GM19193 (cell line): ENCODE measurements at regions not wholly inside any gene's neighbourhood (a gene's known extent, or its start where the extent isn't known, plus 50 kb on each side); places are given as distances from the start of the nearest gene placed in this dataset.

Source experiments
- POLR2A ChIP-seq: IDR thresholded peaks from 4 replicates; pipeline ENCODE4 v1.6.1; 2011; ENCODE audit not compliant: insufficient read depth, insufficient read length; ENCODE audit errors: extremely low read depth

DNA sequence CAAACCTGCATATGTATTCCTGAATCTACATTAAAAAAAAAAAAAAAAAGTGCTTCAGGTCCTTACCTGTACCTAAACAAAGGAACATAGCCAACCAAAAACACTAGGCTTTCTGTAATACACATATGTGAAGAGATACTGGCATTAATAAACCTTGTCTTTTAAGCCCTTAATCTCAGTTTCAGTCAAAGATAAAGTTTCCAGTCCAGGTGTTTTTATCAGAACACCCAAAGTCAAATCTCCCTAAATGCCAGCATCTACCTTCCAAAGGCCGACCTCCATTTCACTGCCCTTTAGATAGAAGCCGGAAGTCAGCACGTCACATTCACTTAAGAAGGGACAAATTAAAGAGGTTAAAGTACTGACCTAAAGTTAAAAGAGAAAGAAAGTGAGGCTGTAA lies 79.8 kb upstream of the NEBL start:
- no peak for TF ChIP-seq POLR2A

GRCh38 chr10:20976390-20976789 lies 79.3 kb upstream of the NEBL start:
- TF ChIP-seq POLR2A, result no peak

GRCh38 chr10:20975236-20975635 lies 78.1 kb upstream of the NEBL start:
- no peak for TF ChIP-seq POLR2A

DNA sequence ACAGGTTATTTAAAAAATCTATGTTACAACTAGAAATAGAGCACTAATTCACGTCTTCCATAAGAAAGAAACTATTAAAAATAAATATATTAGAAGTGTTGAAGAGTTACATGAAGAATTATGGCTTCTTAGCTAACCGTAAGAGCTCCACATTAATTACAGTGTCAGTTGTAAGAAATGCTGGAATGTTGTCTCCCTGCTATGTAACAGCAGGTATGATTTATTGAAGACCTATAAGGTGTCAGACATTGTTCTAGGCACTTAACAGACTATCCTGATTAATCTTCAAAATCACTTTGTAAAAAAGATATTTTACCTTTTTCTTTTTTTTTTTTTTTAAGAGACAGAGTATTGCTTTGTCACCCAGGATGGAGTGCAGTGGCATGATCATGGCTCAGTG lies 75.8 kb upstream of the NEBL start:
- TF ChIP-seq POLR2A, result no peak

GRCh38 chr10:20971901-20972300 lies 74.8 kb upstream of the NEBL start:
- no peak for TF ChIP-seq POLR2A

GRCh38 chr10:20970708-20971107 lies 73.6 kb upstream of the NEBL start:
- TF ChIP-seq POLR2A, result no peak

- TF ChIP-seq POLR2A, result no peak
Measured at GRCh38 chr10:20970044-20970443, 72.9 kb upstream of the NEBL start.

DNA sequence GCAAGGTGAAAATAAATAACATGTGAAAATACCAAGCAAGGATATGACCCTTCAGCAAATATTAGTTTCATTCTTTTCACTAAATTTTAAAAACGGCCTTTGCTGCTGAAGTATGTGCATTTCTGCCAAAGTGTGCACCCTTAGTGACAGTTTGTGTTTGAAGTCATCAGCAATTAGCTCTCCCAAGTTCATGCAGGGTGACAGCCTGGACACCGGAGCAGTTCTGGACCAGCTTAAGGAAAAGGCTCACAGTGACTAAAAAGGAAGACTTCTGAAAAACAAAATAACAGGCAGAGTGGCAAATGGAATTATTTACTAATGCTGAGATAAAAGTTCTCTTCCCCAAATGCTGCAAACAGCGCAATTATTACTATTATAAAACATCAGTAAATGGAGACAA lies 69.3 kb upstream of the NEBL start:
- TF ChIP-seq POLR2A, result no peak

DNA sequence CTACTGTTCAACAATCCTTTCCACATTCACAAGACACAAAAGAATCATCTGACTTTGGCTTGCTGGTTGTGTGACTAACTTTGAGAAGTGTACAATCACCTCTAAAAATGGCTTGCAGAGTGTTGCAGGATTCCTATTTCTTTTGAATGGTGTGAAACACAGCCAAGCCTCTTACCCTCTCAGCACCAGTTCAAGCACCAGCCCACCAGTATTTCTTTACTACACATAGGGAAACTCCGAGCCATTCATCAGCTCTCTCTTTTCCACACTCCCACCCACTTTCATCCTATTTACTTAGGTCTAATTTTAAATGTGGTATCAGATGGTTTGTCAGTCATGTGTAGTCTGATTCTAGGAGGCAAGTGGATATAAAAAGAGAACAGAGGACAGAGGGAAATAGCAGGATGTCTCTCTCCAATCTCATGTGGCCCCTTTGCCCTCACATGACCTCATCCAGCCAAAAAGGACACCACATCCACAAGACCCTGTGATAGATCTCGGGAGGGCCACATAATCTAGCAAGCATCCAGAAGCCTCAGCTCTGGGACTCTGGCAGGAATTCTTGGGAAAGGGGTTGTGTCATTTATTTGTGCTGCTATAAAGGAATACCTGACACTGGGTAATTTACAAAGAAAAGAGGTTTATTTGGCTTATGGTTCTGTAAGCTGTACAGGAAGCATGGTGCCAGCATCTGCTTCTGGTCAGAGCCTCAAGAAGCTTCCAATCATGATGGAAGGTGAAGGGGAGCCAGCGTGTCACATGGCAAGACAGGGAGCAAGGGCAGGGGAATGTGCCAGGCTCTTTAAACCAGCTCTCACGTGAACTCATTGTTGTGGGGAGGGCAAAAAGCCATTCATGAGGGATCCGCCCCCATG lies 66.8 kb upstream of the NEBL start:
- no peak for TF ChIP-seq POLR2A

- no peak for TF ChIP-seq POLR2A
Measured at GRCh38 chr10:20963056-20963455, 65.9 kb upstream of the NEBL start.

DNA sequence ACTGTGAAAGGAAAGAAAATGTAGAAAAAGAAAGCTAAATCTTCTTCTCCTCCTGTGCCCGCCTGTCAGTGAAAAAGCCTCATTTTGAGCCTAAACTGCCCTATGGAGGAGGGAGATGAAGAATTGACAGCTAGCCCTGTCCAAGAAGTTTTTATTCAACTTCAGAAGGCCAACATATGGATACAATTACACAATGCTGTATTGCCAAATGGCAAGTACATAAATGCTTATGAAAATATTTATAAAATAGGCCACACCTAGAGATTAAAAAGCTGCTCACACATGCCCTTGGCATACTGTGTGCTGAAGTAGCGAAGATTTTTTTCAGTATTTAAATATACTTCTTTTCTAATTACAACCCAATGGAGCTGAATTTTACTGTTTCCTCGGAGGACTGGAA lies 65.1 kb upstream of the NEBL start:
- TF ChIP-seq POLR2A, result no peak

GRCh38 chr10:20959242-20959641 lies 62.1 kb upstream of the NEBL start:
- no peak for TF ChIP-seq POLR2A

DNA sequence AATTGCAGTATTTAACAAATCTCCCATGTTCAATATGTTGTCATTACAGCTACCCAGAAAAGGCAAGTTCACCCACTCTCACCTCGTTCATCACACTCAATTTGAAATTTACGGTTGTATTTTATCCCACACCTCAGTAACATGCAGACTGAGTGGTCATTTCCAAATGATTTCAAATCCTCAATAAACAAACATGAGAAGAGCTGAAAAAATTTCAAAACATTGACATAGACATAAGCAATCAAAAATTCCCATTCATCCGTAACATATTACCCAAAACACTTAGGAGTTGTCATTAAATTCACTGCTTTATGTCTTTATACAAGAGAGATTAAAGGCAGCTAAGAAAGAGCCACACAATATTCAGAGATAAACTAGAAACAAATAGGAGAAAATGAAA lies 61.7 kb upstream of the NEBL start:
- no peak for TF ChIP-seq POLR2A

DNA sequence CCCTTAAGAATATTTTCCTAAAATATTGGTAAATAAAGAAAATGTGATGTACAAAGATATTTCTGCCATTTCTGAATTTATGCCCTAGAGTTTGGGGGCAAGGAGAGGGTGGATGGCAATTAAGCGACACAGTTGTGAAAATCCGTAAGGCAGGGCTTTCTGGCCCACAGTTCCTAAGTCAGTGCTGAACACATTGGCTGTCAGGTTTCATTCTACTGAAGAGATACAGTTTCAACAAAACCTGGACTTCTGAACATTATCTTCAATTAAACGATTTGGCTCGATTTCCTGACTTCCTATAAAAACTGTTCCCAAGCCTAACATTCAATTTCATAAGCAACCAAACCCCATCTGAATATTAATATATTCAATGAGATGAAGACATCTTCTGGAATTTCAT lies 61.1 kb upstream of the NEBL start:
- TF ChIP-seq POLR2A, result no peak

DNA sequence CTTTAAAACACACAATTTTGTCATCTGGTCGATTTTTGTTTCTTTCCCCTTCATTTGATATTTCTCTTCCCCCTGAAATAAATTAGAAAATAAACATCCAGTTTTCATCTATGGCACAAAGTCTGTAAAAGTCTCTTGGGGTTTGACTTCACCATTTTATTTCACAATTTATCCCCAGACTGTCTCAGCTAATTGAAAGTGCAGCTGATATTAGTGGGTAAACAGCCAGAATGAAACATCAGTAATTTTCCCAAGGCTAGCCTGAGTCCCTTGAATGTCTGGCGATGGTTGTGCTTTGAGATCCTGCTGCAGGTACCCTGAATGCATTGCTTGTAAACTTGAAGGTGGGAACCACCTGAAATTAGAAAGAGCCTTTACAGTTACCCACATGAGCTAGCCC lies 60.6 kb upstream of the NEBL start:
- no peak for TF ChIP-seq POLR2A

DNA sequence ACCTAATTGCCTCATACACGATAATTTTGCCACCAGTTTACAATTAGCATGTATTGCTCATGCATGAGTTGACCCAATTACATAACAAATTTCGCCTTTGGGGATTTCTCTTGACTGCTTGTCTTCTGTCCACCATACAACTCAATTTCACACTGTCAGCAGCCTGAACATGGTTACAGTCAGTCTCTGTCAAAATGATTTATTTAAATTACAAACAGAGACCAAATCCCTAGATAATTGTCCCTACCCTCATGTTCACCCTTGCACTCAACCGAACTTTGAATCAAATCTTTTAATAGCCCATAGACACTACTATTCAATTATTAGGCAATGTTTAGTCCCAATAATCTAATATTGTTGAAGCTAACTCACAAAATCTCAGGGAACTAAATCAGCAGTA lies 59.7 kb upstream of the NEBL start:
- TF ChIP-seq POLR2A, result no peak

DNA sequence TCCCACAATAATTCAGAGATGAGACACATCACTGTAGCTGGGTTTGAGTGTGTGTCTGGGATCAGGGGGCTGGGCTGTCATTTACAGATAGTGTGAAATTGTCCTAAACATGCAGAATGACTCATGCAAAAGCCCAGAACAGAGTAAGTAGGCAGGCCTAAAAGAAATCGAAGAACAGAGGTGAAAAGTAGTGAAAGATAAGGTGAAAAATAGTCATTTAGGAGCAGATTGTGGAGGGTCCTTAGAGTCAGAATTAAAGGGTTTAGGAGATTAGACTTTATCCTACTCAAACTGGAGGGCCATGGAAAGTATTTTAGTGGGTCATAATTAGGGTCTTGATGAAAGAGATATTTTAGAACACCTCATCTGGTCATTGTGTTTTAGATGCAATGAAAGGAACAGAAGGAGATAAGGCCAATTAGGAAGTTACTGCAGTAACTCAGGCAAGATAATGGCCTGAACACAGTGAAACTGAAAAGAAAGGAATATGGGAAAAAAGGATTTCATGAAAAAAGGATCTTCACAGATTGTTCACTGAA lies 58.3 kb upstream of the NEBL start:
- no peak for TF ChIP-seq POLR2A

GRCh38 chr10:20954519-20954918 lies 57.4 kb upstream of the NEBL start:
- TF ChIP-seq POLR2A, result no peak

DNA sequence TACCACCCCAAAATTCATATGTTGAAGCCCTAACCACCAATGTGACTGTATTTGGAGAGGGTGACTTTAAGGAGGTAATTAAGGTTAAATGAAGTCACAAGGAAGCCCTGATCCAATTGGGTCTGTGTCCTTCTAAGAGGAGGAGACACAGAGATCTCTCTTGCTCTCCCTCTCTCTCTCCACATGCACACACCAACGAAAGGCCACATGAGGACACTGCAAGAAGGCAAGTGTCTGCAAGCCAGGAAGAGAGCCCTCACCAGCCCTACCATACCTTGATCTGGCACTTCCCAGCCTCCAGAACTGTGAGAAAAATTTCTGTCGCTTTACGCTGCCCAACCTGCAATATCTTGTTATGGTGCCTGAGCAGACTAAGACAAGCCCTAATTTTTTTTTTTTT lies 56.0 kb upstream of the NEBL start:
- TF ChIP-seq POLR2A, result no peak
